Transverse colon (tissue), 3 donors: ENCODE measurements at regions not wholly inside any gene's neighbourhood (a gene's known extent, or its start where the extent isn't known, plus 50 kb on each side); places are given as distances from the start of the nearest gene placed in this dataset.

Source experiments
- EP300 ChIP-seq: sonication (generic); formaldehyde crosslinking; IDR thresholded peaks from one replicate; pipeline ENCODE4 v1.6.1; 2017; ENCODE audit warnings: antibody characterized with exemption, low read depth
- POLR2A ChIP-seq: fragments of 450-650 bp; IDR thresholded peaks from one replicate; pipeline ENCODE4 v1.6.1; 2016; ENCODE audit warnings: antibody characterized with exemption, mild to moderate bottlenecking, moderate library complexity
- TF ChIP-seq, protein P1 (sequence below), 5 experiments: fragments of 200-600 bp in 3 of 5; fragments of 450-650 bp in 2 of 5; sonication (generic) in 3 of 5; IDR thresholded peaks; 1 replicate in 2 of 5; 2 replicates in 3 of 5; pipeline ENCODE4 v1.5.1; 2016 to 2017; ENCODE audit warnings: antibody characterized with exemption in 5 of 5, inconsistent platforms in 3 of 5, mild to moderate bottlenecking in 2 of 5, moderate library complexity in 1 of 5

DNA sequence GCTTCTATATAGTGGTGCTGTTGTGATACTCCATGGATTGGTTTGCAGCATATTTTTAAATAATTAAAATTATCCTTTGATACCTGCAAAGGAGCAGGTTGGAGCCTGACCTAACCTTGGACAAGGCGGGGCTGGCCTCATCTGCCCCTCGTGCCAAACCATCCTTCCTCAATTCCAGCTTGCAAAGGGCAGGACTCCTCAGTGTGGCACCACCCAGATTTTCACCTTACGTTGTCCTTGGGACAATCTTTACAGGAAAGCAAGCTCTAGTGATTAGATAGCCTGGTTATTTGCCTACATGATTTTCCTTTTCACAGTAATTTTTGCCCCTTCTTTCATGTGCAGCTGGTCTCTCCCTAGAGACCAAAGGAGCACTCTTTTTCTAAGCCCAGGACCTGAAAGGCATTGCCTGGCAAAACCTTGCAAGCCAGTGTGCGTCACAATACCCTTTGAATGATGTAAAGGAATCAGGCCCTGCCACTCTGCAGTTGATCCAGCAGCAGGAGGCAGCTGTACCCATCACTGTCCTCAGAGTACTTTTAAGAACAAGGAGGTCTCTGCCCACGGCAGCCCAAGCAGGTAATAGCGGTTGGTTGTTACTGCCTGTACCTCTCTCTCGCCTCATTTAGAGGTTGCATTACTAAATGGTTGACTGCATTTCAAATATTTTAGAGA, 99.4 kb downstream of the ADSS2 start:
- TF ChIP-seq, protein P1, sequence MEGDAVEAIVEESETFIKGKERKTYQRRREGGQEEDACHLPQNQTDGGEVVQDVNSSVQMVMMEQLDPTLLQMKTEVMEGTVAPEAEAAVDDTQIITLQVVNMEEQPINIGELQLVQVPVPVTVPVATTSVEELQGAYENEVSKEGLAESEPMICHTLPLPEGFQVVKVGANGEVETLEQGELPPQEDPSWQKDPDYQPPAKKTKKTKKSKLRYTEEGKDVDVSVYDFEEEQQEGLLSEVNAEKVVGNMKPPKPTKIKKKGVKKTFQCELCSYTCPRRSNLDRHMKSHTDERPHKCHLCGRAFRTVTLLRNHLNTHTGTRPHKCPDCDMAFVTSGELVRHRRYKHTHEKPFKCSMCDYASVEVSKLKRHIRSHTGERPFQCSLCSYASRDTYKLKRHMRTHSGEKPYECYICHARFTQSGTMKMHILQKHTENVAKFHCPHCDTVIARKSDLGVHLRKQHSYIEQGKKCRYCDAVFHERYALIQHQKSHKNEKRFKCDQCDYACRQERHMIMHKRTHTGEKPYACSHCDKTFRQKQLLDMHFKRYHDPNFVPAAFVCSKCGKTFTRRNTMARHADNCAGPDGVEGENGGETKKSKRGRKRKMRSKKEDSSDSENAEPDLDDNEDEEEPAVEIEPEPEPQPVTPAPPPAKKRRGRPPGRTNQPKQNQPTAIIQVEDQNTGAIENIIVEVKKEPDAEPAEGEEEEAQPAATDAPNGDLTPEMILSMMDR (IDR thresholded peaks at IDR 0.05), result no peak
- TF ChIP-seq EP300, result no peak
- no peak for TF ChIP-seq POLR2A
